GM19455 (cell line): ENCODE measurements at regions not wholly inside any gene's neighbourhood (a gene's known extent, or its start where the extent isn't known, plus 50 kb on each side); places are given as distances from the start of the nearest gene placed in this dataset.

Source experiments
- ATAC-seq: cut with Tn5 transposase; IDR thresholded peaks from one replicate; pipeline ENCODE4 v1.9.1; 2021; ENCODE audit not compliant: unreplicated experiment

- no peak for ATAC-seq
These were observed 172.1 kb upstream of the DACH1 start for GRCh38 chr13:72039126-72039525.

- no peak for ATAC-seq
These were observed 163.0 kb upstream of the DACH1 start for GRCh38 chr13:72029981-72030380.

- ATAC-seq: no peak
These were observed 158.8 kb upstream of the DACH1 start for GRCh38 chr13:72025836-72026235.

- ATAC-seq: no peak
These were observed 156.9 kb upstream of the DACH1 start for GRCh38 chr13:72023895-72024294.

- ATAC-seq: no peak
These were observed 138.5 kb upstream of the DACH1 start for GRCh38 chr13:72005455-72005854.

- no peak for ATAC-seq
These were observed 137.9 kb upstream of the DACH1 start for GRCh38 chr13:72004784-72005374.

GRCh38 chr13:72004246-72004645 is 137.2 kb upstream of the DACH1 start:
- no peak for ATAC-seq

GRCh38 chr13:71998223-71998622 is 131.2 kb upstream of the DACH1 start:
- ATAC-seq: no peak

GRCh38 chr13:71979616-71980015 is 112.6 kb upstream of the DACH1 start:
- ATAC-seq: no peak

- no peak for ATAC-seq
These were observed 110.0 kb upstream of the DACH1 start for GRCh38 chr13:71977028-71977427.

GRCh38 chr13:71967990-71968389 is 101.0 kb upstream of the DACH1 start:
- ATAC-seq: no peak

- no peak for ATAC-seq
These were observed 97.6 kb upstream of the DACH1 start for GRCh38 chr13:71964491-71965100.

GRCh38 chr13:71962735-71963134 is 95.7 kb upstream of the DACH1 start:
- no peak for ATAC-seq

GRCh38 chr13:71962126-71962525 is 95.1 kb upstream of the DACH1 start:
- ATAC-seq: no peak

GRCh38 chr13:71949441-71949840 is 82.4 kb upstream of the DACH1 start:
- ATAC-seq: no peak

- no peak for ATAC-seq
These were observed 72.2 kb upstream of the DACH1 start for GRCh38 chr13:71939186-71939585.

- ATAC-seq: no peak
These were observed 68.3 kb upstream of the DACH1 start for GRCh38 chr13:71935166-71935840.

GRCh38 chr13:71924931-71925330 is 57.9 kb upstream of the DACH1 start:
- ATAC-seq: no peak

GRCh38 chr13:71922194-71922593 is 55.2 kb upstream of the DACH1 start:
- ATAC-seq: no peak
